ENCODE measurements at regions not wholly inside any gene's neighbourhood (a gene's known extent, or its start where the extent isn't known, plus 50 kb on each side); places are given as distances from the start of the nearest gene placed in this dataset.

DNA sequence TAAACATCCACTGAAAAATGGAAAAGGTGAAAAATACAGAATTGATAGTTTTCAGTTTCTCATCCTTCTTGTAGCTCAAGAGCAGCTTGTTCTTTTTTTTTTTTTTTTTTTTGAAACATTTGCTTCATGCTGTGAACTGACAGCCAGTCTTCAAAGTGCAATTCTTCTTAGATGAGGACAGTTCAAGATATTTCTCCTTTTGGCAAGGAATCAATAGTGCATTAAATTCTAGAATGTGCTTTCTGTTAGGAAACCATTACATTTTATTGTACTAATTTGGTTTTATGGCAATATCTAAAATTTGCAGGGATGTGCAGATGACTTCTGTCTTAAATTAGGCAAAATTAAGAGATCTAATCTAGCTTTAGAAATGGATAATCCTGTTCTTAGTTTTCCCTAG, 969.3 kb upstream of the ACO1 start:
- TF ChIP-seq POLR2A (IDR thresholded peaks at IDR 0.05) (no peak), EP300 (IDR thresholded peaks at IDR 0.05) (no peak)
- TF ChIP-seq, protein P1, sequence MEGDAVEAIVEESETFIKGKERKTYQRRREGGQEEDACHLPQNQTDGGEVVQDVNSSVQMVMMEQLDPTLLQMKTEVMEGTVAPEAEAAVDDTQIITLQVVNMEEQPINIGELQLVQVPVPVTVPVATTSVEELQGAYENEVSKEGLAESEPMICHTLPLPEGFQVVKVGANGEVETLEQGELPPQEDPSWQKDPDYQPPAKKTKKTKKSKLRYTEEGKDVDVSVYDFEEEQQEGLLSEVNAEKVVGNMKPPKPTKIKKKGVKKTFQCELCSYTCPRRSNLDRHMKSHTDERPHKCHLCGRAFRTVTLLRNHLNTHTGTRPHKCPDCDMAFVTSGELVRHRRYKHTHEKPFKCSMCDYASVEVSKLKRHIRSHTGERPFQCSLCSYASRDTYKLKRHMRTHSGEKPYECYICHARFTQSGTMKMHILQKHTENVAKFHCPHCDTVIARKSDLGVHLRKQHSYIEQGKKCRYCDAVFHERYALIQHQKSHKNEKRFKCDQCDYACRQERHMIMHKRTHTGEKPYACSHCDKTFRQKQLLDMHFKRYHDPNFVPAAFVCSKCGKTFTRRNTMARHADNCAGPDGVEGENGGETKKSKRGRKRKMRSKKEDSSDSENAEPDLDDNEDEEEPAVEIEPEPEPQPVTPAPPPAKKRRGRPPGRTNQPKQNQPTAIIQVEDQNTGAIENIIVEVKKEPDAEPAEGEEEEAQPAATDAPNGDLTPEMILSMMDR (IDR thresholded peaks at IDR 0.05): no peak

Data from ovary (tissue), 3 donors.